Esophagus mucosa (tissue), 1 donor: ENCODE measurements at regions not wholly inside any gene's neighbourhood (a gene's known extent, or its start where the extent isn't known, plus 50 kb on each side); places are given as distances from the start of the nearest gene placed in this dataset.
"Not testable (repeated sequence)": the region's sequence is repeated elsewhere in the genome, so short reads cannot be mapped to it uniquely, and the experiment has no call there.

Experiments used
- ATAC-seq: fragments of 200-7000 bp; cut with Tn5 transposase; one replicate; pipeline ENCODE4 v1.9.1; 2020
- donor health status: DM: yes; HTN: yes; CAD: no.

DNA sequence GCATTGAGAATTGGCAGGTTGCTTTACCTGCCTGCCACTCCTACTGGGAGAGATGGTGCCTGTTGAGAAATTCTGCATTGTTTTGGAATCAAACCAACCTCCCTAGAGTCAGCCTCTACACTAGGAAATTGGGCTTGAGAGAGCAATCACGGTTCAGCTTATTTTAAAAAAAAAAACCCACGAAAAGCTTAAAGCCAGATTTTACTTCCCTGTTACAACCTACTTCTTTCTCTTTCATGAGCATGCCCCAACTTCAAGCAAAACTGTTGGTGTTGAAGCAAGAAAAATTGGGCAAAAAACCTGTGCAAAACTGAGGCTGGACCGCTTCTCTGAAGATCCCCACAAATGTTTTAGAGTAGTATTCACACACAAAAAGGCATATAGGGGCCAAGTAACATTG lies 134.6 kb upstream of the ZEB2 start:
- no peak for ATAC-seq

DNA sequence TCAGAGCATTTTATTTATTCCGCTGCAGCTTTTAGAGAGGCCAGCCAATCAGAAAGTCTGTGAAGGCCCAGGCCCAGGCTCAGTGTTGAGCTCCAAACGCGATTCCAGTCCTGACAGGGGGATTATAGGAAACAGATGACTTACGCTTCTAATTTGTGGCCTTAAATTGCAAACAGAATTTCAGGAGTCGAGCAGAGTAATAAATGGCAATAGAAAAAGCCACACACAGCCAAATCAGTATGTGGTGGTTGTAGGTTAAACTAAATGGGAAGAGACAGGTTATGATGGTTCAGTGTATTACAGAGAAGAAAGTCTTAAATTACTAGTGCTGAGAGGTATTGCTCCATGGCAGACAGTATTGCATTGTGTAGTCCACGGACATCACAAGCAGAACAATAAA lies 131.0 kb upstream of the ZEB2 start:
- no peak for ATAC-seq

DNA sequence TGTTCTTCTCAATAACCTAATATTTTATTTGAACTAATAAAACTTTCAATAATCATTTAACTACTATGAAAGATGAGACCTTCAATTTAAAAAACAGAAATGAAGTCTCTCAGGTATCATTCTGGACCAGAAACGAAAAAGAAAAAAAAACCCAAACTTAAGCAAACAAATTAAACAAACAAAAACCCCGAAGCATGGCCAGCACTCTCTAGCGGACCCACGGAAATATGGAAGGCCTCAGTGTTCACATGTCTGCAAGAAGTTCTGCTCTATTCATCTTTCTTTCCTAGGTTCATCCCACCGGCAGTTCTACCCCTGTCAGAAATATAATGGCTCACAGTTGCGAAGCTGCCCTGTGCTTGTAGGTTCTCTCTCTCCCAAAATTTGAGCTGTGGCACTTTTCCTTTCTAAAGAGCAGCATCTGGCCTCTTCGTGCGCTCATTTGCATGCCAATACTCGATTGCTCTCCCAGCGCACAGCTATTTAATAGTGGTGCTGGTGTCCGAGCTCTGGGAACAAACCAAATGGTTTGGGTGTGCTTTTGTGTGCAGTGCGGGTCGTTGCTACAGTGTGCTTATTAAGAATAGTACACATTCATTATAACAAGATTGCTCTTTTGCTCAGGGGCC lies 129.0 kb upstream of the ZEB2 start:
- no peak for ATAC-seq

DNA sequence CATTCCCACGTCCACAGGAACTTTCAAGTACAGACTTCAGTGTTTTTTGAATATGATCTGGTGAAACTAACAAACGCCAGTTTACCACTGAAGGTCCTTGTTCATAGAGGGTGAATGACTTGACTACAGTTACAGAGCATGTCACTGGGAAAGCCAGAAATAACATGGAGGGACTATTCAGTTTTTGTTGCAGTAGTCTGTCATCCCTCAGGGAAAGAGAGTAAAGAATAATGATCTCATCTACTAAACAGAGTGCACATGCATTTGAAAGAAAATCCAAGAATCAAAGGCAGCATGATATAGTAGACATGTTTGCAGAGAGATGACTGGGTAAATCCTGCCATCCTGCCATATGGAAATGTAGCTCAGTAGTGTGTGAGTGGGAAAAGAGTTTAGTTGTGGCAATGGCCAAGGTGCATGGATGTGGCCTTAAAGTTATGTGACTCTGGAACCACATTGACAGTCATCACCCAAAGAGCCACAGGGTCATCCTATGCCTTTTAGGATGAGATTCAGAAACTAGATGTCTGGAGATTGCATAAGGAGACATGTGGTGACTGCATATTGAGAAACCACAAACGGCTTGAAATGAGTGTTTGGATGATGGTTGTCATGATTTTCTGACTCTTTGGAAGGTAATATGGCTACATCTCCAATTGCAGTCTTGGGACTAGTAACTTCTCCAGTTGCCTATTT lies 125.3 kb upstream of the ZEB2 start:
- no peak for ATAC-seq

DNA sequence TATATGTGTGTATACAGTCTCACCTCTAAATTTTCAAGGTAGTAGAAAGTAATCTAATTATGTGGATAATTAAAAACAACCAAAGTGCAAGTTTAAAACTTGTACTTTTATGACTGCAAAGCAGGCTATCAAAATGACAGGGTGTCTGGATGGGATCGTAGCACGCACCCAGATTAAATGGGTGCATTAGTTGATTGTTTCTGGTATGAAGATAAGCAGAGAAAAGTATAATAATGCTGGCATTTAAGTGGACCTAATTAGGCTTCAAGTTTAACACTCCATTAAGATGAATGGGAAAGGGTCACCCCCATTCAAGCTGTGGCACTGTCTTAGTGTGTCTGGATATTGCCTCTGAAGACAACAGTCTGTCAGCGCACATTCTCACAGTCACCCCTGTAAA lies 124.6 kb upstream of the ZEB2 start:
- ATAC-seq: no peak

DNA sequence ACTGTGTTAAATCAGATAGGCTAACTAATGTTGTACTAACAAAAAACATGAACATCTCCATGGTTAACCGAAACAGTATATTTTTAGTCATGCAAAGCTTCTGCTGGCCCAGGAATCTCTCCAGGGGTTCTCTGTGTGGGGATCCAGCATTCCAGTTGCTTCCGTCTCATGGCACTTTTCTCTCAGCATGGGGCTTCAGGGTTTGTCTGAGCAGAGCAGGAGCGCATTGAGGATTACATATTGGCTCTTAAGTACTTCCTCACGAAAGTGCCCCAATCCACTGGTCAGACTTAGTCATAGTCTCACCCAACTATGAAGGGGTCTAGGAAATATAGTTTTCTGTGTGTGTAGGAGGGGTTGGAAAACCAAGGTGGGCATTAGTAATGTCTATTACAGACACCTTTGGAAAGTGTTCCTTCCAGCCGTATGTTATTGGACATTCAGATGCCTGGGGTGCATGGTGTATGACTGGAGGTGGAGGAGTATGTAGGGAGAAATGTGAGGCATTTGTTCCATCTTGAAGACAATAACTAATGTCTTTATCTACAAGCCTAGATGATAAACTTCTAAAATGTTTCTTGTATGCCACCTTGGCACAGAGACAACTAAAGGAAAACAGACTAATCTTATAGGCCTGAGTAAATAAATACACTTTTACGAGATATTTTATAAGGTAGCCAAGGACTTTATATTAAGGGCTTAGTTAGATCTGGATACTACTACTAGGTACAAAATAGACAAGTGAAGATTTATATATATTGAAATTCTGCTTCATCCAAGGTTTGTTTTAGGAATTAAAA lies 123.8 kb upstream of the ZEB2 start:
- ATAC-seq: no peak

DNA sequence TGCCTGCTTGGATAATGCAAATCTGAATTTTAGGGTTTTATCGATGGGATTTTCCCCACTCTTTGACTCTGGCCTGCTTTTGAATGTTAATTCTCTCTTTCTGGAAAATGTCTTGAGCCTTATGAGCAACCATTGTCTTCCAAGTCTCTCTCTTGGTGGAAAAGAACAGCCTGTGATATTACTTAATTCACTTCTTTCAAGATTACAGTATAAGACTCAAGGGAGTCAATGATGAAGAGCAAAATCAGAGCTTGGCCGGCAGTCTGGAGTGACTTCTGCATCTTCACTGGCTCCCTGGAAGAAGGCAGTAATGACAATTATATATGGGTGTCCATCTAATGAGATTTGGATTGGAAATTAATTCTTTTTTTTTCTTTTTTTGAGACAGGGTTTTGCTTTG lies 122.9 kb upstream of the ZEB2 start:
- ATAC-seq: no peak

DNA sequence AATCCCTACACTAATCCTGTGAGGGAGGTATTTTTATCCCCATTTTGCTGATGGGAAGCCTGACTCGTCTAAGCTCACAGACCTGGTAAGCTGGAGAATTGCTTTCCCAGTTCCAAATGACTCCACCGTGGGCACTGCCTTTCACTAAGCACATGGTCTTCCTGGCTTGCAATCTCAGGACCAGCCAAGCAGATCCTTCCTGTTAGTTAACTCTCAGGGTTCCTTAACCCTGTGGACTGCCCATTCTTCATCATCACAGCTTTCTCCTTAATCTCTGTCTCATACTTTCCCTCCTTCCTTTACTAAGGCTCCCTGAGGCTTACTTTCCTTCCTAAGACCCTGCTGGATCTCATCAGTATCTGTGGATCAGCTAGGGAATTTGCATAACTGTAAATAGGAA lies 122.2 kb upstream of the ZEB2 start:
- no peak for ATAC-seq

DNA sequence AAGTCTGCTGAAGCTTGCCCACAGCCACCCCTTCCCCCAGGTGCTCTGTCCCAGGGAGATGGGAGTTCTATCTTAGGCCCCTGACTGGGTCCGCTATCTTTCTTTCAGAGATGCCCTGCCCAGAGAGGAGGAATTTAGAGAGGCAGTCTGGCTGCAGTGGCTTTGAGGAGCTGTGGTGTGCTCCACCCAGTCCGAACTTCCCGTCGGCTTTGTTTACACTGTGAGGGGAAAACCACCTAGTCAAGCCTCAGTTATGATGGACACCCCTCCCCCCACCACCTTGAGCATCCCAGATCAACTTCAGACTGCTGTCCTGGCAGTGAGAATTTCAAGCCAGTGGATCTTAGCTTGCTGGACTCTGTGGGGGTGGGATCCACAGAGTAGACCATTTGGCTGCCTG lies 118.3 kb upstream of the ZEB2 start:
- ATAC-seq: not testable (repeated sequence)

DNA sequence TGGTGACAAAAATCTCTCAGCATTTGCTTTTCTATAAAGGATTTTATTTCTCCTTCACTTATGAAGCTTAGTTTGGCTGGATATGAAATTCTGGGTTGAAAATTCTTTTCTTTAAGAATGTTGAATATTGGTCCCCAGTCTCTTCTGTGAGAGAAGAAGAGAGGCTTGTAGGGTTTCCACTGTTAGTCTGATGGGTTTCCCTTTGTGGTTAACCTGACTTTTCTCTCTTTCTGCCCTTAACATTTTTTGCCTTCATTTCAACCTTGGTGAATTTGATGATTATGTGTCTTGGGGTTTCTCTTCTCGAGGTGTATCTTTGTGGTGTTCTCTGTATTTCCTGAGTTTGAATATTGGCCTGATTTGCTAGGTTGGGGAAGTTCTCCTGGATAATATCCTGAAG lies 116.9 kb upstream of the ZEB2 start:
- not testable (repeated sequence) for ATAC-seq

DNA sequence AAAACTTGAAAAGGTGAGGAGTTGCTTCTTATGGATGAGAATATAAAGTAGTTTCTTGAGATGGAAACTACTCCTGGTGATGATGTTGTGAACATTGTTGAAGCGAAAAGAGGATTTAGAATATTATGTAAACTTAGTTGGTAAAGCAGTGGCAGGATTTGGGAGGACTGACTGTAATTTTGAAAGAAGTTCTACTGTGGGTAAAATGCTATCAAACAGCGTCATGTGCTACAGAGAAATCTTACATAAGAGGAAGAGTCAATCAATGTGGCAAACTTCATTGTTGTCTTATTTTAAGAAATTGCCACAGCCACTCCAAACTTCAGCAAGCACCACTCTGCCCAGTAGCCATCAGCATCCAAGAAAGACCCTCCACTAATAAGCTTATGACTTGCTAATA lies 112.9 kb upstream of the ZEB2 start:
- no peak for ATAC-seq

DNA sequence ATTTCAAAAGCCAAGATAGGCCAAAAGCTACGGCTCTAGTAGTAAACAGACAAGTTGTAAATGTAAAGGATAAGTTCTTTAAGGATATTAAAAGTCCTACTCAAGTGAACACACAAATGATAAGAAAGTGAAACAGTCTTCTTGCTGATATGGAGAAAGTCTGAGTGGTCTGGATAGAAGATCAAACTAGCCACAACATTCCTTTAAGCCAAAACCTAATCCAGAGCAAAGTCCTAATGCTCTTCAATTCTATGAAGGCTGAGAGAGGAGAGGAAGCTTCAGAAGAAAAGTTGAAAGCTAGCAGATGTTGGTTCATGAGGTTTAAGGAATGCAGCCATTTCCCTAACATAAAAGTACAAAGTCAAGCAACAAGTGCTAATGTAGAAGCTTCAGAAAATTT lies 111.7 kb upstream of the ZEB2 start:
- ATAC-seq: no peak

DNA sequence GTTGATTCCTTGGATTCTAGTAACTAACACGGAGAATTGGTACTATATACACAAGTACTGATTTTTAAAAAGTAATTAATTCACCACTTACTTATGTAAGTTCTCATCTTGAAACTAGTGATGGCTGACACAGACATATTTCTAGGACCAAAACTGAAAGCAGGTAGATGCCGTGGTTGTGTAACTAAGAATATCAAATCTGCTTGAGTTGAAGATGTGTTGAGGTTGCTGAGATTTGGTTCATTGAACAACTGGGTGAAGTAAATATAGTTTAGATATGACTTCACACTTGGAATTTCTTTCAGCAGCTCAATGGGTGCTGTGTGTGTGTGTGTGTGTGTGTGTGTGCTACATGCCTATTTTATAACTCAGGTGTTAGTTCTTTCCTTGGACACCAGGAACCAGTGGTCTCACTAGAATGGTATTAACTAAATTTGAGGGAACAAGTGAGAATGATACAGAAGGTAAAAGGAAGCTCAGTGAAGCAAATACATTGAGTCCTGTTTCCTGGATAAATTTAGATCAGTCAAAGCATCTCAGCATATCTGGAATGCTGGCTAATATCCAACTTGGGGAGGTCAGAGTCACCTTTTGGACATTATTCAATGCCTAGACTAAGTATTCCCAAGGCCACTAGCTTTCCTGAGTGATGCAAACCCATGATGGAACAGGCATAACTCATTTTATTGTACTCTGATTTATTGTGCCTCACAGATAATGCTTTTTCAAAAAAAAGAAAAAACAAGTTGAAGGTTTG lies 110.7 kb upstream of the ZEB2 start:
- ATAC-seq: no peak

DNA sequence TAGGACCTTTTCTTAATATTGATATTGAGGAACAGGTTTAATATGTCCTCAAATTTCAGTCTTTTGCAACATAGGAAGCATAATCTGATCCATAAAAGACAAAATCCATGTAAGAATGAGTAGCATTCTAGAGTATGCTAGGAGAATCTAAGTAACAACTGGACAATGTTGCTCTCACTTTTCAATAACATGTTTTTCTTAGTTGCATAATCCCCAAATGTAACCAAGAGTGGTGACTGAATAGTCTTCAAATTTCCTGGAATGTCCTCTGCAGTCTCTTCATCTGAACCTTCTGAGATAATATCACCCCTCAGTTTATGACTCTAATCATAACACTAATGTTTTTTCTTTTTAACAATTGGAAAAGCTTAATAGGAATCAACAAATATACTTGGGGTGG lies 110.0 kb upstream of the ZEB2 start:
- no peak for ATAC-seq

DNA sequence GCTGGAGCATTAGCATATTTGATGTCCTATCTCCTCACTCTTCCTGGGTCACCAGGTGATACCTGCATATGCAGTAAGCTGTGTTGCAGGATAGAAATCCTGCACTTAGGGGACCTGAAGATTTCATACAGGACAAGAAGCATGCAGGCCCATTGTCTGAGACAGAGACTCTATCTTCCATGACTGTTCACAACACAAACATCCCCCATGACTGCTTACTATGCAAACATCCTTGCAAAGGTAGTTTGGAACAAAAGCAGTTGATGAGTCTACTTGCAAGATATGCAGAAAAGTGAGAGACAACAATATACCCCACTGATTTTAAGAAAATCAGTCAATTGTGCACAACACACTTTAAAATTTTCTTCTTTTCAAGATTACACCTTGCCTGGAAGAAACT lies 108.6 kb upstream of the ZEB2 start:
- ATAC-seq: no peak

DNA sequence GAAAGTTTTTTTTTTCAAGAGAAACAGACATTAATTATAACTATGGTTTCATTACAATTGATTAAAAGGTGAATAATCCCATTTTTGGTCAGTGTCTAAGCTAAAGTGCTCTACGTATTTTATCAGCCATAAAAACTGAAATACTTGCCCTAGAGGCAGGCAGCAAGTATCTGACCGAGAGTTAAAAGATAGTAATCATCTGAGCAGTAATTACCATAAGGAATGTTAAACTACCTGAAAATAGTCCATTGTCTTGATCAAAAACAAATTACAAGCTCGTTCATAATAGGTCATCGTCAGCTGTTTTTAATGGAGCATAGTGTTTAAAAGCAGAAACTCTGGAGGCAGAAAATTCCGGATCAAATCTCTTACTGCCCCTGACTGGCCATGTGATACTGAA lies 105.7 kb upstream of the ZEB2 start:
- no peak for ATAC-seq

DNA sequence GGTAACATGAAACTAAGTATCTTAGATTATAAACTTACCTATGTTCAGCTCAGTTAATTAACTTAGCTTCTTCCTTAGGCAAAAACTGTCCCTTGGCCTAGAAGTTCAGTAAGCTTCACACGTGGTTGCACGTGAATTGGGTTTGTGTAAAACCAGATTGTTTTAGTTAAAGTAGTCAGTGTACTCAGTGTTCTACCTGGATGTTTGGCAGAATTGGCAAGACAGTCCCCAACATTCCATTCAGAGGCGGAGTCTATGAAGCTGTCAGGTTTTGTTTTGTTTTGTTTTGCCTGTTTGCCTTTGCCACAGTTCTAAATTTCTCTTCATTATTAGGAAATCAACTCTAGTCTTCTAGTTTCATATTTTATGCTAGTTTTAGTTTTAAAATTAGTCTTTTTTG lies 105.3 kb upstream of the ZEB2 start:
- ATAC-seq: no peak

DNA sequence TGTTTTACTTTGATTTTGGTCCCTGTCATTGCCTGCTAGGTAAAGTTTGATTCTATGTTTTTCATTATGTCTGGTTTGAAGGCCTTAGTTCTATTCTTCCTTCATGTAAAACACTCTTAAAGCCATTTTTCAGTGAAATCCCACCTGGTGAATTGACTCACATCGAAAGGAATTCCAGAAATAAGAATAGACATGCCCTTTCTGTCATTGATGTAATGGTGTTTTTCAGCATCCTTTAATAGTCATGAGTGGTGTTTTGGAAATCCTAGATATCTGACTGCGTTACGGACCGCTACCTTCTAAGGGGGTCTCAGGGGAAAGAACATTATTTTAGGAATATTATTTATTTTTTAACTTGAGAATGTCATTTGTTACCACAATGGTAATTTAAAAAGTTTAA lies 104.5 kb upstream of the ZEB2 start:
- no peak for ATAC-seq

DNA sequence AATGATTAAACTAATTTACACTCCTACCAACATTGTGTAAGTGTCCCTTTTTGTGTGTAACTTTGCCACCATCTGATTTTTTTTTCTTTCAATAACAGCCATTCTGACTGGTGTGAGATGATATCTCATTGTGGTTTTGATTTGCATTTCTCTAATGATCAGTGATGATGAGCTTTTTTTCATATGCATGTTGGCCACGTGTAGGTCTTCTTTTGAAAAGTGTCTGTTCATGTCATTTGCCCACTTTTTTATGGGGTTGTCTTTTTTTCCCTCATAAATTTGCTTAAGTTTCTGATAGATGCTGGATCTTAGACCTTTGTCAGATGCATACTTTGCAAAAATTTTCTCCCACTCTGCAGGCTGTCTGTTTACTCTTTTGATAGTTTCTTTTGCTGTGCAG lies 102.5 kb upstream of the ZEB2 start:
- ATAC-seq: not testable (repeated sequence)

DNA sequence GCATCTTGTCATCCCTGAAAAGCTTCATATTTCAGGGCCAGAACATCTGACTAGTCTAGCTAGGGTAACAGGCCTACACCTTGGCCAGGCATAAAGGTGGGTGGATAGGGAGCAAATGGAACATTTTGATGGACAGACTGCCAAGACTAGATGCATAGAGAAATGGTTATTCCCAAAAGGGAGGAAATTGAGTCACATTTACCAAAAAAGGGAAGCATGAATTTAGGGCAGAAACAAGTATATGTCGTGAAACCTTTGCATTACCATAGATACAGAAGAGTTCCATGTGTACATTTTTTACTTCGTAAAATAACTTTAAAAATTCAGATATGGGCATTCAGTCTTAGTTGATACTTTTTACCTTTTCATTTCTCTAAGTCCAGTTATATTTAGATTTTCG lies 101.3 kb upstream of the ZEB2 start:
- ATAC-seq: no peak

DNA sequence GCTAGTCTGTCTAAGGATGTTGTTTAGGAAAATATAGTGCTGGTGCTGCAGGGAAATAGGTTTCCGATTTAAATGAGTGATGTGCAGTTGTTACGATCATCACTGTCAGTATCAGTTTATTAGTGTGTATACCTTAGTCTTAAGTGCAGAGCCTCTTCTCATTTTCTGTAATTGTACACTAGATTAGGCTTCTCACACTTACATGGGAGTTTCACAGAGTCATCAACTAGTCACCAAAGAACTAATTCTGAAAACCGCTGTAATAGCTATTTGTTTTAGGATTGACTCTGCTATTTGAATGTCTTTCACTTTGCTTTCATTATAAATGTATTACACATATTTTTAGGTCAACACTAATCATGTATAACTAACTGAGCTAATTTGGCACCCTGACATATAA lies 99.8 kb upstream of the ZEB2 start:
- no peak for ATAC-seq

DNA sequence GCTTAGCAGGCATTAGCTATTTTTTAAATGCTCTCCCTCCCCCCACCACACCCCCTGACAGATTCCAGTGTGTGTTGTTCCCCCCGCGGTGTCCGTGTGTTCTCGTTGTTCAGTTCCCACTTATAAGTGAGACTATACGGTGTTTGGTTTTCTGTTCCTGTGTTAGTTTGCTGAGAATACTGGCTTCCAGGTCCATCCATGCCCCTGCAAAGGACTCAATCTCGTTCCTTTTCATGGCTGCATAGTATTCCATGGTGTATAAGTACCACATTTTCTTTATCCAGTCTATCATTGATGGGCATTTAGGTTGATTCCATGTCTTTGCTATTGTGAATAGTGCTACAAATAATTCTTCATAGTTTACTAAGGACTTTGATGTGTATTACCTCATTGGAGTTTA lies 97.3 kb upstream of the ZEB2 start:
- not testable (repeated sequence) for ATAC-seq

DNA sequence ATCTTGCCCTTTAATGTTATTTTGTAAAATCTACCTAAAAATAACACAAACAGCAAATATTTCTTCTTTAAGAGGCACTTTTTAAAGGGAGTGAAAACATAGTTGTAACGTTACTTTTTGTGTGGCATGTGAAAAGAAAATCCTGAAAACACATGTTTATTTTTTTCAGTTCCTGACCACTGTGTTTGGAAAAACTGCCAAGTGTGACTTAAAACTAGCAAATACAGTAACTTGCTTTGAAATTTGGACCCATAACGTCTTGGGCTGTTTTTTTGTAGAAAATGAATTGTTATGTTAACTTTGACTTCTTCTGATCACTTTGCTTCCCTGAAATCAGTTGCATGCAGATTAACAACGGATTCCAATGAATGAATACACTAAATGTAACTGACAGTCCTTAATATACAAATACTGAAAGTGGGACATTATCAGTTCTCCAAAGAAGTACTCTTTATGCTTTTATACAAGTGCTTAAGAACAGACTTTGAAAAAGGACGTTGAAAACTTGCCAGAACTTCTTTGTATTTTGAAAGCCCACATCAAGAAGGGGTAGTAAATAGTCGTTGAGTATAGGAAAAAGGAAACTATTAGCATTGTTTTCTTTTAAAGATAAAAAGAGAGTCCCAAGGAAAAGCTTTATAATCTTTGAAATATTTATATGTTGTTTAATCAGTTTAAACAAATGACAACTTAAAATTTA lies 96.1 kb upstream of the ZEB2 start:
- no peak for ATAC-seq
